ENCODE measurements at regions not wholly inside any gene's neighbourhood (a gene's known extent, or its start where the extent isn't known, plus 50 kb on each side); places are given as distances from the start of the nearest gene placed in this dataset.

- no peak overlapping the region for H3K27ac ChIP-seq (ENCODE audit: low read length)
- no peaks in the 10 kb centered on the region for H3K9me2 ChIP-seq (replicated peaks; ENCODE audit: low read length)
- no peak for TF ChIP-seq EZH2 (IDR thresholded peaks at IDR 0.05; ENCODE audit: low read length, unreplicated experiment)
- no peak for TF ChIP-seq CTCF (conservative IDR thresholded peaks at IDR 0.05; ENCODE audit: low read depth, low read length)
- no peak for TF ChIP-seq EZH2phosphoT487 (IDR thresholded peaks at IDR 0.05; ENCODE audit: borderline replicate concordance, low read length)
- H2AFZ ChIP-seq (ENCODE audit: low read length): no peak overlapping the region
- no peaks in the 10 kb centered on the region for H4K20me1 ChIP-seq (ENCODE audit: low read length)
- intact Hi-C loops (cut with micrococcal nuclease): no loop called here
- H3K9ac ChIP-seq (ENCODE audit: low read length): no peak overlapping the region
- ChIA-PET CTCF (no interaction called here), POLR2A (ENCODE audit: unreplicated experiment) (no interaction called here)
- no peaks in the 10 kb centered on the region for H3K79me2 ChIP-seq (ENCODE audit: low read length)
- no peaks in the 10 kb centered on the region for H3F3A ChIP-seq (ENCODE audit: low read length, unreplicated experiment)
- no peaks in the 10 kb centered on the region for H3K4me1 ChIP-seq (ENCODE audit: insufficient read depth, low read length)
- DNase-seq (no peak), ATAC-seq (no peak)
- H3K27me3 ChIP-seq (ENCODE audit: low read length): no peaks in the 10 kb centered on the region
- no peak overlapping the region for H3K4me3 ChIP-seq (ENCODE audit: low read length)
- no peak overlapping the region for H3K4me2 ChIP-seq (ENCODE audit: low read length)
- no peaks in the 10 kb centered on the region for H3K9me3 ChIP-seq (ENCODE audit: low read length)
- BruUV-seq (replicated peaks): no TSS peak
- no peaks in the 10 kb centered on the region for H3K36me3 ChIP-seq (ENCODE audit: low read depth, low read length)
These were observed 330.0 kb upstream of the EEF2KMT start for GRCh38 chr16:5427571-5427970.

GRCh38 chr16:5422643-5423496 is 325.3 kb upstream of the EEF2KMT start:
- TF ChIP-seq EZH2 (IDR thresholded peaks at IDR 0.05; ENCODE audit: low read length, unreplicated experiment): no peak
- TF ChIP-seq EZH2phosphoT487 (IDR thresholded peaks at IDR 0.05; ENCODE audit: borderline replicate concordance, low read length): no peak
- TF ChIP-seq CTCF (conservative IDR thresholded peaks at IDR 0.05; ENCODE audit: low read depth, low read length): no peak
- Histone ChIP-seq H4K20me1 (ENCODE audit: low read length) (no peaks in the 10 kb centered on the region), H3K9ac (ENCODE audit: low read length) (no peak overlapping the region), H2AFZ (ENCODE audit: low read length) (no peak overlapping the region), H3K9me3 (ENCODE audit: low read length) (no peaks in the 10 kb centered on the region), H3F3A (ENCODE audit: low read length, unreplicated experiment) (no peaks in the 10 kb centered on the region), H3K27me3 (ENCODE audit: low read length) (no peaks in the 10 kb centered on the region), H3K9me2 (replicated peaks; ENCODE audit: low read length) (no peaks in the 10 kb centered on the region), H3K36me3 (ENCODE audit: low read depth, low read length) (no peaks in the 10 kb centered on the region), H3K79me2 (ENCODE audit: low read length) (no peaks in the 10 kb centered on the region), H3K4me3 (ENCODE audit: low read length) (no peak overlapping the region), H3K4me2 (ENCODE audit: low read length) (no peak overlapping the region), H3K4me1 (ENCODE audit: insufficient read depth, low read length) (no peaks in the 10 kb centered on the region), H3K27ac (ENCODE audit: low read length) (no peak overlapping the region)
- POLR2A ChIA-PET (ENCODE audit: unreplicated experiment): no interaction called here
- BruUV-seq (replicated peaks): no TSS peak
- intact Hi-C loops (cut with micrococcal nuclease): no loop called here
- CTCF ChIA-PET: no interaction called here
- DNase-seq (no peak), ATAC-seq (no peak)

GRCh38 chr16:5422047-5422446 is 324.5 kb upstream of the EEF2KMT start:
- no peaks in the 10 kb centered on the region for H3F3A ChIP-seq (ENCODE audit: low read length, unreplicated experiment)
- H3K9me3 ChIP-seq (ENCODE audit: low read length): no peaks in the 10 kb centered on the region
- ATAC-seq (no peak), DNase-seq (no peak)
- H3K4me1 ChIP-seq (ENCODE audit: insufficient read depth, low read length): no peaks in the 10 kb centered on the region
- no peak overlapping the region for H2AFZ ChIP-seq (ENCODE audit: low read length)
- no peak overlapping the region for H3K27ac ChIP-seq (ENCODE audit: low read length)
- intact Hi-C loops (cut with micrococcal nuclease): no loop called here
- TF ChIP-seq EZH2phosphoT487 (IDR thresholded peaks at IDR 0.05; ENCODE audit: borderline replicate concordance, low read length): no peak
- TF ChIP-seq CTCF (conservative IDR thresholded peaks at IDR 0.05; ENCODE audit: low read depth, low read length): no peak
- no peak for TF ChIP-seq EZH2 (IDR thresholded peaks at IDR 0.05; ENCODE audit: low read length, unreplicated experiment)
- H3K9me2 ChIP-seq (replicated peaks; ENCODE audit: low read length): no peaks in the 10 kb centered on the region
- no TSS peak for BruUV-seq (replicated peaks)
- no peaks in the 10 kb centered on the region for H4K20me1 ChIP-seq (ENCODE audit: low read length)
- POLR2A ChIA-PET (ENCODE audit: unreplicated experiment): no interaction called here
- H3K27me3 ChIP-seq (ENCODE audit: low read length): no peaks in the 10 kb centered on the region
- CTCF ChIA-PET: no interaction called here
- no peak overlapping the region for H3K9ac ChIP-seq (ENCODE audit: low read length)
- no peak overlapping the region for H3K4me2 ChIP-seq (ENCODE audit: low read length)
- H3K79me2 ChIP-seq (ENCODE audit: low read length): no peaks in the 10 kb centered on the region
- no peak overlapping the region for H3K4me3 ChIP-seq (ENCODE audit: low read length)
- H3K36me3 ChIP-seq (ENCODE audit: low read depth, low read length): no peaks in the 10 kb centered on the region
